ENCODE measurements at regions not wholly inside any gene's neighbourhood (a gene's known extent, or its start where the extent isn't known, plus 50 kb on each side); places are given as distances from the start of the nearest gene placed in this dataset.

GRCh38 chr12:66941150-66941549, 262.3 kb upstream of the GRIP1 start:
- no peak for TF ChIP-seq CTCF (IDR thresholded peaks at IDR 0.05)
- no peak for TF ChIP-seq TCF7L2 (IDR thresholded peaks at IDR 0.05; ENCODE audit: low read depth, low read length)
- no peak for TF ChIP-seq POLR2AphosphoS5 (IDR thresholded peaks at IDR 0.05; ENCODE audit: low read depth, low read length)

All from Panc1 (cell line).